Osteoblast (primary cell): ENCODE measurements at regions not wholly inside any gene's neighbourhood (a gene's known extent, or its start where the extent isn't known, plus 50 kb on each side); places are given as distances from the start of the nearest gene placed in this dataset.
"Not testable (repeated sequence)": the region's sequence is repeated elsewhere in the genome, so short reads cannot be mapped to it uniquely, and the experiment has no call there.

ENCODE experiments used
- DNase-seq: peaks from one replicate; pipeline ENCODE4 v3.0.0; 2011; ENCODE audit warnings: low spot score, mixed read lengths; ENCODE audit not compliant: insufficient read length; ENCODE audit errors: missing footprints
- H2AFZ ChIP-seq: 2 replicates; pipeline ENCODE4 v1.6.0; 2011; ENCODE audit warnings: mild to moderate bottlenecking, low read length
- H3K27ac ChIP-seq: 2 replicates; pipeline ENCODE4 v1.5.1; 2011; ENCODE audit warnings: mild to moderate bottlenecking, low read depth, low read length, moderate library complexity
- H3K27me3 ChIP-seq: 2 replicates; pipeline ENCODE4 v1.6.0; 2012; ENCODE audit warnings: mild to moderate bottlenecking, control low read depth, inconsistent platforms, low read length, moderate library complexity; ENCODE audit not compliant: insufficient read depth
- H3K36me3 ChIP-seq: 2 replicates; pipeline ENCODE4 v1.5.1; 2011; ENCODE audit warnings: mild to moderate bottlenecking, low read length, control low read depth, moderate library complexity; ENCODE audit not compliant: insufficient read depth
- H3K4me1 ChIP-seq: 2 replicates; pipeline ENCODE4 v1.5.1; 2011; ENCODE audit warnings: mild to moderate bottlenecking, low read length, control low read depth, moderate library complexity; ENCODE audit not compliant: insufficient read depth
- H3K4me2 ChIP-seq: 2 replicates; pipeline ENCODE4 v1.6.0; 2011; ENCODE audit warnings: mild to moderate bottlenecking, low read length; ENCODE audit not compliant: insufficient read depth
- H3K4me3 ChIP-seq: fragments of 200-600 bp; sonication (generic); 3 replicates; pipeline ENCODE4 v1.5.1; 2012; ENCODE audit warnings: mild to moderate bottlenecking, low read length, inconsistent platforms; ENCODE audit not compliant: insufficient read depth
- H3K79me2 ChIP-seq: 2 replicates; pipeline ENCODE4 v1.6.0; 2012; ENCODE audit warnings: mild to moderate bottlenecking, low read length, control low read depth, inconsistent platforms; ENCODE audit not compliant: insufficient read depth
- H3K9me3 ChIP-seq: 2 replicates; pipeline ENCODE4 v1.5.1; 2011; ENCODE audit warnings: low read depth, low read length, control low read depth
- H4K20me1 ChIP-seq: 2 replicates; pipeline ENCODE4 v1.6.0; 2012; ENCODE audit warnings: mild to moderate bottlenecking, low read length, control low read depth; ENCODE audit not compliant: insufficient read depth
- CTCF ChIP-seq: IDR thresholded peaks from 2 replicates; pipeline ENCODE4 v1.5.1; 2011; ENCODE audit warnings: mild to moderate bottlenecking, low read depth, low read length, moderate library complexity; ENCODE audit errors: extremely low read depth

- TF ChIP-seq CTCF, result no peak
- no peak overlapping the region for H3K27ac ChIP-seq
Measured at GRCh38 chr21:35273333-35273732, 224.2 kb upstream of the RUNX1 start.

GRCh38 chr21:35271344-35272118, 222.4 kb upstream of the RUNX1 start:
- not testable (repeated sequence) for H3K4me3 ChIP-seq, H2AFZ ChIP-seq, H3K36me3 ChIP-seq, H3K9me3 ChIP-seq, H3K27ac ChIP-seq, H3K79me2 ChIP-seq, H3K4me1 ChIP-seq, H3K27me3 ChIP-seq, DNase-seq, H4K20me1 ChIP-seq, H3K4me2 ChIP-seq

More at GRCh38 chr21:35273333-35273732, 224.2 kb upstream of the RUNX1 start:
- Histone ChIP-seq H3K9me3 (no peaks in the 10 kb centered on the region), H3K4me1 (peaks cover 9% of the 10 kb centered on the region), H2AFZ (no peak overlapping the region), H3K4me2 (no peak overlapping the region), H3K36me3 (no peaks in the 10 kb centered on the region), H3K27me3 (no peaks in the 10 kb centered on the region), H3K79me2 (no peaks in the 10 kb centered on the region), H3K4me3 (no peak overlapping the region), H4K20me1 (no peaks in the 10 kb centered on the region)
- DNase-seq, result no peak

GRCh38 chr21:35268817-35269216, 219.7 kb upstream of the RUNX1 start:
- Histone ChIP-seq H3K79me2 (no peaks in the 10 kb centered on the region), H4K20me1 (no peaks in the 10 kb centered on the region), H2AFZ (no peak overlapping the region), H3K9me3 (no peaks in the 10 kb centered on the region), H3K4me2 (no peak overlapping the region), H3K27me3 (no peaks in the 10 kb centered on the region), H3K36me3 (no peaks in the 10 kb centered on the region), H3K4me1 (no peaks in the 10 kb centered on the region), H3K27ac (no peak overlapping the region), H3K4me3 (no peak overlapping the region)
- DNase-seq, result no peak
- TF ChIP-seq CTCF, result no peak

- H3K36me3 ChIP-seq, result no peaks in the 10 kb centered on the region
- no peak overlapping the region for H2AFZ ChIP-seq
- H3K4me2 ChIP-seq, result no peak overlapping the region
- no peak overlapping the region for H3K27ac ChIP-seq
- no peaks in the 10 kb centered on the region for H4K20me1 ChIP-seq
- H3K79me2 ChIP-seq, result no peaks in the 10 kb centered on the region
- no peaks in the 10 kb centered on the region for H3K9me3 ChIP-seq
- TF ChIP-seq CTCF, result no peak
- H3K27me3 ChIP-seq, result no peaks in the 10 kb centered on the region
- no peaks in the 10 kb centered on the region for H3K4me1 ChIP-seq
- no peak for DNase-seq
- H3K4me3 ChIP-seq, result no peak overlapping the region
Measured at GRCh38 chr21:35268261-35268660, 219.2 kb upstream of the RUNX1 start.
